ENCODE measurements at regions not wholly inside any gene's neighbourhood (a gene's known extent, or its start where the extent isn't known, plus 50 kb on each side); places are given as distances from the start of the nearest gene placed in this dataset.
A peak's percentile ranks its signal among the peaks of the same experiment; 100 is the strongest.

DNA sequence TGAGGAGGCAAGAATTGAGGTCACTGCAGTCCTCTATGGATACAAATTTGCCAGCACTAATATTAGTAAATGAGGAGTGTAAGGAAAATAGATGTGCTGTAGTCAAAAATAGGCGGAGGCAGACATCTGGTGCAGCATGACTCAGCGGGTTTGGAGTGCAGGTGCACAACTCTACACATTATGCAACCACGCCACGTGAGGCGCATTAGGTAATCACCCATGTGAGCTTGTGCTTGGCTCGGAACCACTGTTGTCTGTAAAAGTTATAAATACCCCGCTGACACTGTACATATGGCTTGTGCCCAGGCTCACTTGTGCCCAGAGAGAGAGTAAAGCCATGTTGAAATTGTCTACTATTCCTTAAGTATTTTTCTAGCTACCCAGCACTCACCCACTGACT, 623.5 kb upstream of the NUDT12 start:
- Histone ChIP-seq H3K27me3 (ENCODE audit: control insufficient read depth, insufficient read depth, low read length) (no peaks in the 10 kb centered on the region), H2AFZ (replicated peaks; ENCODE audit: low read length, poor library complexity) (no peak overlapping the region), H4K8ac (ENCODE audit: low read depth in 2 of 2, low read length in 2 of 2) (no peak overlapping the region), H3K56ac (ENCODE audit: extremely low read depth, insufficient read depth, low read length) (no peak overlapping the region), H2BK15ac (ENCODE audit: low read depth, low read length) (no peak overlapping the region), H3K4ac (ENCODE audit: low read depth, low read length) (no peak overlapping the region), H3K4me3 (ENCODE audit: insufficient read depth, low read depth, low read length) (no peak overlapping the region), H3K27ac (ENCODE audit: insufficient read depth, low read length) (no peak overlapping the region), H2AK5ac (ENCODE audit: low read depth, low read length) (no peak overlapping the region), H2BK20ac (ENCODE audit: low read depth, low read length) (no peak overlapping the region), H3K4me2 (ENCODE audit: low read depth, low read length) (no peak overlapping the region), H3K36me3 (ENCODE audit: control insufficient read depth, insufficient read depth, low read length) (no peaks in the 10 kb centered on the region), H3K18ac (ENCODE audit: low read depth, low read length) (no peak overlapping the region), H3K79me1 (ENCODE audit: low read depth in 1 of 2, low read length in 2 of 2) (no peaks in the 10 kb centered on the region), H2BK5ac (ENCODE audit: low read depth, low read length, poor library complexity, severe bottlenecking) (no peak overlapping the region), H4K20me1 (ENCODE audit: insufficient read depth, low read length) (no peaks in the 10 kb centered on the region), H3K14ac (replicated peaks; ENCODE audit: low read depth, low read length) (no peak overlapping the region), H4K5ac (ENCODE audit: low read depth, low read length) (no peak overlapping the region), H3K9me1 (ENCODE audit: insufficient read depth, low read length) (no peaks in the 10 kb centered on the region), H3K9me3 (ENCODE audit: control insufficient read depth, insufficient read depth, low read length) (peaks cover 4% of the 10 kb centered on the region; the same call in 1 of the 2 replicates), H4K91ac (ENCODE audit: insufficient read depth, low read depth, low read length) (no peak overlapping the region), H2BK120ac (ENCODE audit: low read depth, low read length) (no peak overlapping the region), H3K23ac (ENCODE audit: low read depth, low read length) (no peak overlapping the region), H3K4me1 (ENCODE audit: control insufficient read depth, insufficient read depth, low read length) (no peaks in the 10 kb centered on the region; the same call in 1 of the 2 replicates), H2AK9ac (replicated peaks; ENCODE audit: low read depth, low read length, poor library complexity) (no peak overlapping the region), H3K9ac (ENCODE audit: low read depth, low read length) (no peak overlapping the region)
- in situ Hi-C loops (cut with MboI; ENCODE audit: low sequenced_read_pairs) (no loop called here), intact Hi-C loops (cut with micrococcal nuclease) (no loop called here), dilution Hi-C loops (cut with HindIII; ENCODE audit: low sequenced_read_pairs, unreplicated experiment) (loop anchor here (25.0 kb wide), 1 partner anchor 599 kb away; no protein-coding TSS in a partner anchor)
- ATAC-seq (ENCODE audit: low read depth) (no peak), DNase-seq (no peak)
- ChIA-PET CTCF (no interaction called here), POLR2A (ENCODE audit: unreplicated experiment) (no interaction called here)
- no TSS peak for BruUV-seq (replicated peaks)
- 80% methylated on average over 3 of the region's 7 CpGs; no CpG with 5 or more reads in 1 of the 2 experiments for WGBS, 2 experiments (ENCODE audit: extremely low coverage in 2 of 2, insufficient read length in 1 of 2)
- peak; percentile 71 for TF ChIP-seq NFE2L2 (IDR thresholded peaks at IDR 0.05; ENCODE audit: low read depth, low read length)
- TF ChIP-seq FOS (IDR thresholded peaks at IDR 0.05; ENCODE audit: low read depth, low read length): no peak
- TF ChIP-seq, protein P1, sequence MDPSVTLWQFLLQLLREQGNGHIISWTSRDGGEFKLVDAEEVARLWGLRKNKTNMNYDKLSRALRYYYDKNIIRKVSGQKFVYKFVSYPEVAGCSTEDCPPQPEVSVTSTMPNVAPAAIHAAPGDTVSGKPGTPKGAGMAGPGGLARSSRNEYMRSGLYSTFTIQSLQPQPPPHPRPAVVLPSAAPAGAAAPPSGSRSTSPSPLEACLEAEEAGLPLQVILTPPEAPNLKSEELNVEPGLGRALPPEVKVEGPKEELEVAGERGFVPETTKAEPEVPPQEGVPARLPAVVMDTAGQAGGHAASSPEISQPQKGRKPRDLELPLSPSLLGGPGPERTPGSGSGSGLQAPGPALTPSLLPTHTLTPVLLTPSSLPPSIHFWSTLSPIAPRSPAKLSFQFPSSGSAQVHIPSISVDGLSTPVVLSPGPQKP (IDR thresholded peaks at IDR 0.05; ENCODE audit: borderline replicate concordance, low read depth, low read length): no peak
- TF ChIP-seq CHD1 (IDR thresholded peaks at IDR 0.05; ENCODE audit: low read depth, low read length): no peak

All from IMR-90 (cell line).